ENCODE measurements at regions not wholly inside any gene's neighbourhood (a gene's known extent, or its start where the extent isn't known, plus 50 kb on each side); places are given as distances from the start of the nearest gene placed in this dataset.
"Not testable (repeated sequence)": the region's sequence is repeated elsewhere in the genome, so short reads cannot be mapped to it uniquely, and the experiment has no call there.

DNA sequence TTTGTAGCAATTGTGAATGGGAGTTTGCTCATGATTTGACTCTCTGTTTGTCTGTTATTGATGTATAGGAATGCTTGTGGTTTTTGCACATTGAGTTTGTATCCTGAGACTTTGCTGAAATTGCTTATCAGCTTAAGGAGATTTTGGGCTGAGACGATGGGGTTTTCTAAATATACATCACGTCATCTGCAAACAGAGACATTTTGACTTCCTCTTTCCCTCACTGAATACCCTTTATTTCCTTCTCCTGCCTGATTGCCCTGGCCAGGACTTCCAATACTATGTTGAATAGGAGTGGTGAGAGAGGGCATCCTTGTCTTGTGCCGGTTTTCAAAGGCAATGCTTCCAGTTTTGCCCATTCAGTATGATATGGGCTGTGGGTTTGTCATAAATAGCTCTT, 96.6 kb downstream of the EBLN1 start:
- H3K4me1 ChIP-seq (ENCODE audit: control insufficient read depth, insufficient read depth, low read length, poor library complexity, severe bottlenecking); H3K36me3 ChIP-seq (ENCODE audit: control insufficient read depth, insufficient read depth, low read length); H3K9me3 ChIP-seq (ENCODE audit: control insufficient read depth, low read length); H3K27ac ChIP-seq (ENCODE audit: low read depth, low read length, severe bottlenecking); H3K4me3 ChIP-seq (ENCODE audit: extremely low read depth, insufficient read depth, low read length, poor library complexity, severe bottlenecking): not testable (repeated sequence)
- WGBS, 2 experiments (ENCODE audit: insufficient coverage in 2 of 2): 100% methylated on average over 2 of the region's 3 CpGs; no CpG with 5 or more reads in 1 of the 2 experiments

DNA sequence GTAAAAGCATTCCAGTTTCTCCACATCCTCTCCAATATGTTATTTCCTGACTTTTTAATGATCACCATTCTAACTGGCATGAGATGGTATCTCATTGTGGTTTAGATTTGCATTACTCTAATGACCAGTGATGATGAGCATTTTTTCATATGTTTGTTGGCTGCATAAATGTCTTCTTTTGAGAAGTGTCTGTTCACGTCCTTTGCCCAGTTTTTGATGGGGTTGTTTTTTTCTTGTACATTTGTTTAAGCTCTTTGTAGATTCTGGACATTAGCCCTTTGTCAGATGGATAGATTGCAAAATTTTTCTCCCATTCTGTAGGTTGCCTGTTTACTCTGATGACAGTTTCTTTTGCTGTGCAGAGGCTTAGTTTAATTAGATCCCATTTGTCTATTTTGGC, 97.7 kb downstream of the EBLN1 start:
- not testable (repeated sequence) for H3K36me3 ChIP-seq (ENCODE audit: control insufficient read depth, insufficient read depth, low read length); H3K27ac ChIP-seq (ENCODE audit: low read depth, low read length, severe bottlenecking); H3K4me3 ChIP-seq (ENCODE audit: extremely low read depth, insufficient read depth, low read length, poor library complexity, severe bottlenecking); H3K4me1 ChIP-seq (ENCODE audit: control insufficient read depth, insufficient read depth, low read length, poor library complexity, severe bottlenecking); H3K9me3 ChIP-seq (ENCODE audit: control insufficient read depth, low read length)
- WGBS, 2 experiments (ENCODE audit: insufficient coverage in 2 of 2): no CpG with 5 or more reads among the region's 1 CpG

DNA sequence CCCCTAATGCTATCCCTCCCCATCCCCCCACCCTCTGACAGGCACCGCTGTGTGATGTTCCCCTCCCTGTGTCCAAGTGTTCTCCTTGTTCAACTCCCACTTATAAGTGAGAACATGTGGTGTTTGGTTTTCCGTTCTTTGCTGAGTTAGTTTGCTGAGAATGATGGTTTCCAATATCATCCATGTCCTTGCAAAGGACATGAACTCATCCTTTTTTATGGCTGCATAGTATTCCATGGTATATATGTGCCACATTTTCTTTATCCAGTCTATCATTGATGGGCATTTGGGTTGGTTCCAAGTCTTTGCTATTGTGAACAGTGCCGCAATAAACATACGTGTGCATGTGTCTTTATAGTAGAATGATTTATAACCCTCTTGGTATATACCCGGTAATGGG, 98.2 kb downstream of the EBLN1 start:
- not testable (repeated sequence) for H3K27ac ChIP-seq (ENCODE audit: low read depth, low read length, severe bottlenecking); H3K9me3 ChIP-seq (ENCODE audit: control insufficient read depth, low read length); H3K36me3 ChIP-seq (ENCODE audit: control insufficient read depth, insufficient read depth, low read length); H3K4me1 ChIP-seq (ENCODE audit: control insufficient read depth, insufficient read depth, low read length, poor library complexity, severe bottlenecking); H3K4me3 ChIP-seq (ENCODE audit: extremely low read depth, insufficient read depth, low read length, poor library complexity, severe bottlenecking)
- WGBS, 2 experiments (ENCODE audit: insufficient coverage in 2 of 2): 100% methylated on average over 1 of the region's 5 CpGs

DNA sequence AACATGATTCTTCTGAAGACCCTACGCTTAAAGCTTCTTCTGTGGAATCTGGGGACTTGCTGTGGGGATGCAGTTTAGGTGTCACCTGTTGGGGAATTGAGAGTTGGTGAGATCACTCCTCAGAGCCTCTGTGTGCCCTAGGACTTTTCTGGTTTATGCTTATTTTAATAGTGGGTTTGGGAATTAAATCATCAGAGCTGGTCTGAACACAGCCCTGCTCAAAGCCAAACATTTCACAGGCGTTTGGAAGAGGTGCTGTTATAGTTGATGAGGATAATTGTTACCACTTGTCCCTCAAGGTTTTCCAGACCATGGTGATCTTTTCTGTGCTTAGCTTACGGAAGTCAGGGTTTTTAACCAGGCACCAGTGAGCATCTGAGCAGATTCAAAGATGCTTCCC, 106.1 kb downstream of the EBLN1 start:
- 77 to 93% methylated on average over 3 of the region's 3 CpGs for WGBS, 2 experiments (ENCODE audit: insufficient coverage in 2 of 2)
- no peak overlapping the region for H3K27ac ChIP-seq (ENCODE audit: low read depth, low read length, severe bottlenecking)
- no peaks in the 10 kb centered on the region for H3K4me1 ChIP-seq (ENCODE audit: control insufficient read depth, insufficient read depth, low read length, poor library complexity, severe bottlenecking)
- no peak overlapping the region for H3K4me3 ChIP-seq (ENCODE audit: extremely low read depth, insufficient read depth, low read length, poor library complexity, severe bottlenecking)
- H3K9me3 ChIP-seq (ENCODE audit: control insufficient read depth, low read length): no peaks in the 10 kb centered on the region
- H3K36me3 ChIP-seq (ENCODE audit: control insufficient read depth, insufficient read depth, low read length): no peaks in the 10 kb centered on the region

DNA sequence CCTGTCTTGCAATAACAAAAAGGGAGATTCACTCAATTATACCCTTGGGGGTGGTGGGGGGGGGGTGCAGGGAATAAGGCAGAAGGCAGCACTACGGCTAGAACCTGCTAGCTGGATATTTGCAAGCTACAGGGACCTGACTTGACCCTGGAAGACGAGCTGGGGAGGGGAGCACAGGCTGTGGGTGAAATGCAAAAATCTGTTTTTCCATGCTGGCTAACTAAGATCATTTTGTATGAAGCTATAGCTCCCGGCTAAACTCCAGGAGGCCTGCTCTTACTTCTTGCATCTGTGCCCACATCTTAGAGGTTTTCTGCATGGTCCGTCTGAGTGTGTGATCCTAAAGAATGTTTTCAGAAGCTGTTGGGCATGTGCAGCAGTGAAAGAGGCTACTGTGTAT, 106.6 kb downstream of the EBLN1 start:
- H3K9me3 ChIP-seq (ENCODE audit: control insufficient read depth, low read length): no peaks in the 10 kb centered on the region
- no peaks in the 10 kb centered on the region for H3K4me1 ChIP-seq (ENCODE audit: control insufficient read depth, insufficient read depth, low read length, poor library complexity, severe bottlenecking)
- H3K27ac ChIP-seq (ENCODE audit: low read depth, low read length, severe bottlenecking): no peak overlapping the region
- no peaks in the 10 kb centered on the region for H3K36me3 ChIP-seq (ENCODE audit: control insufficient read depth, insufficient read depth, low read length)
- no peak overlapping the region for H3K4me3 ChIP-seq (ENCODE audit: extremely low read depth, insufficient read depth, low read length, poor library complexity, severe bottlenecking)
- WGBS, 2 experiments (ENCODE audit: insufficient coverage in 2 of 2): 70 to 88% methylated on average over 3 to 4 of the region's 4 CpGs

DNA sequence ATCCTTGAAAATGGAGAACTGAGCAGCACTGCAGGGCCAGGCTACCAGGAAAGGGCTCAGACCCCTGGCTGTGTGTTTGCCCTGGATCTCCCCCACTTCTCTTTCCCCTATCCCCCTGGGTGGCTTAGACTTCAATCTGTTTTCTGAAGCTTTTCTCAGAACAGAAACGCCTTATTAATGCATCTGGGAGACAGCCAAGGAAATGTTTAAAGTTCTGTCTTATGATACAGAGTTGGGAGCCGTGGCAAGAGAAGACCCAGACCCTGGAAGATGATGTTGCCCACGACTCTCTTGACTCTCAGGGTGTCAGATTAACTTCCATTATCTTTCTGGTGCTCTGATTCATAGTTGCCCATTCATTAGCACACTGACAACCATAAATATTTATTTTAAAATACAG, 107.1 kb downstream of the EBLN1 start:
- H3K9me3 ChIP-seq (ENCODE audit: control insufficient read depth, low read length): no peaks in the 10 kb centered on the region
- no peak overlapping the region for H3K4me3 ChIP-seq (ENCODE audit: extremely low read depth, insufficient read depth, low read length, poor library complexity, severe bottlenecking)
- WGBS, 2 experiments (ENCODE audit: insufficient coverage in 2 of 2): 81 to 89% methylated on average over 2 to 3 of the region's 3 CpGs

DNA sequence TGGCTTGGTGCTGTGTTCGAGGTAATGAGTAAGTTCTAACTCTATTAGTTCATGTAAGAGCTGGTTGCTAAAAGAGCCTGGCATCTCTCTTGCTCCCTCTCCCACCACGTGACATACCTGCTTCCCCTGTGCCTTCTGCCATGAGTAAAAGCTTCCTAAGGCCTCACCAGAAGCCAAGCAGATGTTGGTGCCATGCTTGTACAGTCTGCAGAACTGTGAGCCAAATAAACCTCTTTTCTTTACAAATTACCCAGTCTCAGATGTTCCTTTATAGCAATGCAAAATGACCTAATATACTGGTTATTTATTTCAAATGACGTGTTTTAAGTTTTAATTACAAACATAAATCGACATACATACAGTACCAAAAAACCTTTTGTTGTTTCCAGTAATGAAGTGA, 101.7 kb upstream of the DNAJC1 start:
- no peak overlapping the region for H3K4me3 ChIP-seq (ENCODE audit: extremely low read depth, insufficient read depth, low read length, poor library complexity, severe bottlenecking)
- 80% methylated on average over 1 to 2 of the region's 4 CpGs for whole genome bisulfite sequencing, 2 experiments (ENCODE audit: insufficient coverage in 2 of 2)
- H3K9me3 ChIP-seq (ENCODE audit: control insufficient read depth, low read length): no peaks in the 10 kb centered on the region

More for the DNA sequence above, 107.1 kb downstream of the EBLN1 start:
- Histone ChIP-seq H3K36me3 (ENCODE audit: control insufficient read depth, insufficient read depth, low read length) (no peaks in the 10 kb centered on the region), H3K27ac (ENCODE audit: low read depth, low read length, severe bottlenecking) (no peak overlapping the region), H3K4me1 (ENCODE audit: control insufficient read depth, insufficient read depth, low read length, poor library complexity, severe bottlenecking) (no peaks in the 10 kb centered on the region)

DNA sequence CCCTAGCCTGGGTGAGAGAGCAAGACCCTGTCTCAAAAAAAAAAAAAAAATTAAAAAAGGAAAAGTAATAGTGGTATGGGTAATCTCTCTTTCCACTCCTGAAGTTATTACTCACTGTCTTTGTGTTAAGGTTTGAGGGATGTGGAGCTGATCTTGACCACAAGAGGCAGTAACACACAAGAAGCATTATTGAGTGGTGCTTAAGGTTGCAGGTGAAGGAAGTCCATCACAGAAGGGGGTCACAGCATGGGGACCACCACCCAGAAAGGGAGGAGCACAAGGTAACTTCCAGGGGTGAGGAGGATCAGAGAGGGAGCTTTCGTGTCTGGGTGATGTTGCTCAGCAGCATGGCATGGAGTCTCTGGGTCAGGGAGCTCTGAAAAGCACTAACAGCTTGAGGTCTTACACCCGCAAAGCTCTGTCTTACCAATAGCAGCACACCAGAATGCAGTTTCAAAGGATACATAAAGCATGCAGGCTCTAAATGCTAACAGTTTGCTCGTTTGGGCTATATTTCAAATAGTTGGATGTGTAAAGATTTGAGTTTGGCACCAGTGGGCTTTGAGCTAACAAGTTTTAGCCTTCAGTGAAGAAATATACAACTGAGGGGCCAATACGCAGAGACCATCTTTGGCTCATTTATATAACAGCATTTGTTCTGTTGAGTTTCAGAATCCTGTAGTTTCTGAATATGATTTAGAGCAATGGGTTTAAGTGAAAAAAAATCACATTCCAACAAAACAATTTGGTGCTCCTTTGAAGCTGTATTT, 100.4 kb upstream of the DNAJC1 start:
- Histone ChIP-seq H3K27ac (ENCODE audit: low read depth, low read length, severe bottlenecking) (no peak overlapping the region), H3K36me3 (ENCODE audit: control insufficient read depth, insufficient read depth, low read length) (no peaks in the 10 kb centered on the region), H3K9me3 (ENCODE audit: control insufficient read depth, low read length) (no peaks in the 10 kb centered on the region), H3K4me1 (ENCODE audit: control insufficient read depth, insufficient read depth, low read length, poor library complexity, severe bottlenecking) (no peaks in the 10 kb centered on the region), H3K4me3 (ENCODE audit: extremely low read depth, insufficient read depth, low read length, poor library complexity, severe bottlenecking) (no peak overlapping the region)
- 68 to 81% methylated on average over 2 to 3 of the region's 4 CpGs for WGBS, 2 experiments (ENCODE audit: insufficient coverage in 2 of 2)

More for the DNA sequence above, 101.7 kb upstream of the DNAJC1 start:
- no peaks in the 10 kb centered on the region for H3K4me1 ChIP-seq (ENCODE audit: control insufficient read depth, insufficient read depth, low read length, poor library complexity, severe bottlenecking)
- H3K27ac ChIP-seq (ENCODE audit: low read depth, low read length, severe bottlenecking): no peak overlapping the region
- H3K36me3 ChIP-seq (ENCODE audit: control insufficient read depth, insufficient read depth, low read length): no peaks in the 10 kb centered on the region

DNA sequence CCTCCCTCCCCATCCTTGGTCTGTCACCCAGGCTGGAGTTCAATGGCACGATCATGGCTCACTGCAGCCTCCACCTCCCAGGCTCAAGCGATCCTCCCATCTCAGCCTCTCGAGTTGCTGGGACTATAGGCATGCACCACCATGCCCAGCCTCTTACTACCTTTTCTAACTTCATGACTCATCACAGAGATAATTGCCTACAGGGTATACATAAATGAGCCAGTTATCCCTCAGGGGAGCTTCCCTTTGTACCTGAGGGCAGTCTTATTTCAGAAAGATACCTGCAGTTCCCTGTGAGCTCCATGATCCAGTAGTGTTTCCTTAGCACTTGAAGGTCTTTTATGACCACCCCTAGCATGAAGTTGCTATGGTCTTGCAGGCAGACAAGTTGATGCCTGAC, 94.2 kb upstream of the DNAJC1 start:
- WGBS, 2 experiments (ENCODE audit: insufficient coverage in 2 of 2): 93 to 100% methylated on average over 2 to 3 of the region's 3 CpGs
- no peaks in the 10 kb centered on the region for H3K9me3 ChIP-seq (ENCODE audit: control insufficient read depth, low read length)
- H3K4me3 ChIP-seq (ENCODE audit: extremely low read depth, insufficient read depth, low read length, poor library complexity, severe bottlenecking): no peak overlapping the region
- no peak overlapping the region for H3K27ac ChIP-seq (ENCODE audit: low read depth, low read length, severe bottlenecking)
- no peaks in the 10 kb centered on the region for H3K36me3 ChIP-seq (ENCODE audit: control insufficient read depth, insufficient read depth, low read length)
- no peaks in the 10 kb centered on the region for H3K4me1 ChIP-seq (ENCODE audit: control insufficient read depth, insufficient read depth, low read length, poor library complexity, severe bottlenecking)

DNA sequence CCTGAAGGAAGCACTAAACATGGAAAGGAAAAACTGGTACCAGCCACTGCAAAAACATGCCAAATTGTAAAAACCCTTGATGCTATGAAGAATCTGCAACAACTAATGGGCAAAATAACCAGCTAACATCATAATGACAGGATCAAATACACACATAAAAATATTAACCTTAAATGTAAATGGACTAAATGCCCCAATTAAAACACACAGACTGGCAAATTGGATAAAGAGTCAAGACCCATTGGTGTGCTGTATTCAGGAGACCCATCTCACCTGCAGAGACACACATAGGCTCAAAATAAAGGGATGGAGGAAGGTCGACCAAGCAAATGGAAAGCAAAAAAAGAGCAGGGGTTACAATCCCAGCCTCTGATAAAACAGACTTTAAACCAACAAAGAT, 87.7 kb upstream of the DNAJC1 start:
- not testable (repeated sequence) for H3K36me3 ChIP-seq (ENCODE audit: control insufficient read depth, insufficient read depth, low read length); H3K4me3 ChIP-seq (ENCODE audit: extremely low read depth, insufficient read depth, low read length, poor library complexity, severe bottlenecking); H3K27ac ChIP-seq (ENCODE audit: low read depth, low read length, severe bottlenecking); H3K4me1 ChIP-seq (ENCODE audit: control insufficient read depth, insufficient read depth, low read length, poor library complexity, severe bottlenecking); H3K9me3 ChIP-seq (ENCODE audit: control insufficient read depth, low read length)
- WGBS, 2 experiments (ENCODE audit: insufficient coverage in 2 of 2): no CpG with 5 or more reads among the region's 1 CpG

DNA sequence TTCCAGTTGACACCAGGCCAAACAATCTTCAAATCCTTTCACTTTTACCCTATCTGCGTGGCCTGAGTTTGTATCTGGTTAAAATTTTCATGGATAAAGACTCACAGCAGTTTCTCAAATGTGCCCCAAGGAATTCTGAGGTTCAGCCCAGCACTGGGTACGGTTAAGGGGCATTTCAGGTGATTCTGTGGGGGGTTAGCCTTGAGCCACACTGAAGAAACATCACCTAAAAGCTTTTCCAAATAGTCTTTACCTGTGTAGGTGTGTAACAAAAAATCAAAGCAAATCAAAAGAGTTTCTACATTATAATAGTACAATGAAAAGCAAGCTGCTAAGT, 83.8 kb upstream of the DNAJC1 start:
- Histone ChIP-seq H3K36me3 (ENCODE audit: control insufficient read depth, insufficient read depth, low read length) (no peaks in the 10 kb centered on the region), H3K4me3 (ENCODE audit: extremely low read depth, insufficient read depth, low read length, poor library complexity, severe bottlenecking) (no peak overlapping the region), H3K9me3 (ENCODE audit: control insufficient read depth, low read length) (no peaks in the 10 kb centered on the region), H3K27ac (ENCODE audit: low read depth, low read length, severe bottlenecking) (no peak overlapping the region), H3K4me1 (ENCODE audit: control insufficient read depth, insufficient read depth, low read length, poor library complexity, severe bottlenecking) (peaks cover 6% of the 10 kb centered on the region)
- no CpG with 5 or more reads among the region's 2 CpGs for WGBS, 2 experiments (ENCODE audit: insufficient coverage in 2 of 2)

All from mesodermal cell (in vitro differentiated cells).